Omental fat pad (tissue), 3 donors: ENCODE measurements at regions not wholly inside any gene's neighbourhood (a gene's known extent, or its start where the extent isn't known, plus 50 kb on each side); places are given as distances from the start of the nearest gene placed in this dataset.

ENCODE experiments used
- ATAC-seq: fragments of 150-250 bp; one replicate; pipeline ENCODE4 v1.9.1; 2016; ENCODE audit warnings: mild to moderate bottlenecking, moderate library complexity; ENCODE audit not compliant: low FRiP score
- DNase-seq: peaks from one replicate; pipeline ENCODE4 v3.0.0-alpha.2; 2019; ENCODE audit warnings: low spot score
- TF ChIP-seq, protein P1 (sequence below), 3 donors: fragments of 450-650 bp; IDR thresholded peaks; one replicate each; pipeline ENCODE4 v1.5.1; 2016 to 2017; ENCODE audit warnings: antibody characterized with exemption in 3 of 3, mild to moderate bottlenecking in 3 of 3, moderate library complexity in 2 of 3

DNA sequence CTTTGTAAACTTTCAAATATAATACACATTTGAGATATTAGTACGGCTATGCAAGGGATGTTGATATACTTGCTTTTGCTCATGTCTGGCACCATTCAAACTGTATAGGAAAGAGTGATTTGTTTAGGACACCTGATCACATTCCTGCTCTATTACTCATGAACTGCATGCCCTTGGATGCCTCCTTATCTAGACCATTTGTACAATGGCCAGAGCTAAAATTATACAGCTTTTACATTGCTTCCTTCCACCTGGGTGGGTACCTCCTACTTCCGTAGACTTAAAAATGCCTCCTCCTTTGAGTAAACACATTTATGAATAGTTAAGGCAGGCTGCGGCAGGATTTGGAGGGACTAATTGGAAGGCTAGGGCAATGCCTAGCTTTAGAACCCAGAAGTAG, 85.4 kb upstream of the PBX1 start:
- no peak for ATAC-seq
- DNase-seq: no peak
- TF ChIP-seq, protein P1, sequence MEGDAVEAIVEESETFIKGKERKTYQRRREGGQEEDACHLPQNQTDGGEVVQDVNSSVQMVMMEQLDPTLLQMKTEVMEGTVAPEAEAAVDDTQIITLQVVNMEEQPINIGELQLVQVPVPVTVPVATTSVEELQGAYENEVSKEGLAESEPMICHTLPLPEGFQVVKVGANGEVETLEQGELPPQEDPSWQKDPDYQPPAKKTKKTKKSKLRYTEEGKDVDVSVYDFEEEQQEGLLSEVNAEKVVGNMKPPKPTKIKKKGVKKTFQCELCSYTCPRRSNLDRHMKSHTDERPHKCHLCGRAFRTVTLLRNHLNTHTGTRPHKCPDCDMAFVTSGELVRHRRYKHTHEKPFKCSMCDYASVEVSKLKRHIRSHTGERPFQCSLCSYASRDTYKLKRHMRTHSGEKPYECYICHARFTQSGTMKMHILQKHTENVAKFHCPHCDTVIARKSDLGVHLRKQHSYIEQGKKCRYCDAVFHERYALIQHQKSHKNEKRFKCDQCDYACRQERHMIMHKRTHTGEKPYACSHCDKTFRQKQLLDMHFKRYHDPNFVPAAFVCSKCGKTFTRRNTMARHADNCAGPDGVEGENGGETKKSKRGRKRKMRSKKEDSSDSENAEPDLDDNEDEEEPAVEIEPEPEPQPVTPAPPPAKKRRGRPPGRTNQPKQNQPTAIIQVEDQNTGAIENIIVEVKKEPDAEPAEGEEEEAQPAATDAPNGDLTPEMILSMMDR (IDR thresholded peaks at IDR 0.05): no peak

DNA sequence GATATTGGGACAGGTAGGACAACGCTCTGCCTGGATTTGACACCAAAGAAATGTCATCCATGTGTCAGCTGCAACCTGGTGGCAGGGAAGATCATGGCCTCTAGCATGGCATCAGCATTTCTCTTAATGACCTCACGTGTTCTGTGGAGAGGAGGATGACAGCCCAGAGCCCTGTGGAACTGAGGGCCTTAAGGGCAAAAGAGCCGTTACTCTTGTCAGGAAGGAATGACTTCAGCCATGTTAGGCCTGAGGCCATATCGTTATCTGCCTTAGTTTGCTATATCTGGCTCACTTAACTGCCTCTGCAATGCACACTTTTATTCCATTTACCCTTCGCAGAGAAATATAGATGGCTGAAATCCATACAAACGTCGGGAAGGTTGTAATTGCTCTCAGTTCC, 83.2 kb upstream of the PBX1 start:
- TF ChIP-seq, protein P1 (IDR thresholded peaks at IDR 0.05): no peak
- DNase-seq: no peak
- ATAC-seq: no peak

DNA sequence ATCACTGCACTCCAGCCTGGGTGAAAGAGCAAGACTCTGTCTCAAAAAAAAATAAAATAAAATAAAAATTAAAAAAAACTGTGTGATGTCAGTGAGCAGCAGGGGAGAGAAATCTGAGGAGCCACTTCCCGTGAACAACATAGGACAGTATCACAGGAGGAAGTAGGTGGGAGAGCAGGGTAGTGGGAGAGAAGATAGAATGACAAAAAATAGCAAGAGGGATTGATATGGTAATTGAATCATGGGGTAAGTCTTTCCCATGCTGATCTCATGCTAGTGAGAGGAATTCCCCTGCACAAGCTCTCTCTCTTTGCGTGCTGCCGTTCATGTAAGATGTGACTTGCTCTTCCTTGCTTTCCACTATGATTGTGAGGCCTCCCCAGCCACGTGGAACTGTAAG, 81.6 kb upstream of the PBX1 start:
- no peak for ATAC-seq
- DNase-seq: no peak
- TF ChIP-seq, protein P1 (IDR thresholded peaks at IDR 0.05): no peak

DNA sequence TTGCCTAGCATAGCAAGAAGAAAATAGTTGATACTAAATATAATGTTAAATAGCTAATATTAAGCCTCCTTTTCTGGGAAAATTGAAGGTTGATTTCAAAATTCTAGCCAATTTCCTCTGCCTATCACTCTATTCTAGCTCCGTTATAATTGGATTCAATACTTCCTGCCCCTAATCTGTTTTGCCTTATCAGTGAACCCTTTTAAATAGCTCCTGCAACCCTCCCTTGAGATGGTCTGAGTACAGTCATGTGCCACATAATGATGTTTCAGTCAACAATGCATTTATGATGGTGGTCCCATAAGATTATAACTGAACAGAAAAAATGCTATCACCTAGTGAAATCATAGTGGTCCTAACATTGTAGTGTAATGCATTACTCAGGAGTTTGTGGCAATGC, 79.7 kb upstream of the PBX1 start:
- DNase-seq: no peak
- no peak for ATAC-seq
- TF ChIP-seq, protein P1 (IDR thresholded peaks at IDR 0.05): no peak

DNA sequence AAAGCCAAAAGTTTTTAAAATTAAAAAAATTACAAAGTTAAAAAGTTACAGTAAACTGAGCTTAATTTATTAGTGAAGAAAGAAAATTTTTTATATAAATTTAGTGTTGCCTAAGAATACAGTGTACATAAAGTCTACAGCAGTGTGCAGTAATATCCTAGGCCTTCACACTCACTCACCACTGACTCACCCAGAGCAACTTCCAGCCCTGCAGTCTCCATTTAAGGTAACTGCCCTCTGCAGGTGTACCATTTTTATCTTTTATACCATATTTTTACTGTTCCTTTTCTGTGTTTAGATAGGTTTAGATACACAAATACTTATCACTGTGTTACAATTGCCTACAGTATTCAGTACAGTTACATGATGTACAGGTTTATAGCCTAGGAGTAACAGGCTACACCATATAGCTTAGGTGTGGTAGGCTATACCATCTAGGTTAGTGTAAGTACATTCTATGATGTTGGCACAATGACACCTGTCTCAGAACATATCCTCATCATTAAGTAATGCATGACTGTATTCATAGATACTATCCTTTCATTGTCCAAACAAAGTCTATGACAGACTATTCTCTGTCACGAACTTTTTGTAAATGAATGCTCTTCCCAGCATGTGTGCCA, 78.6 kb upstream of the PBX1 start:
- ATAC-seq (no peak), DNase-seq (no peak)
- TF ChIP-seq, protein P1 (IDR thresholded peaks at IDR 0.05): no peak

DNA sequence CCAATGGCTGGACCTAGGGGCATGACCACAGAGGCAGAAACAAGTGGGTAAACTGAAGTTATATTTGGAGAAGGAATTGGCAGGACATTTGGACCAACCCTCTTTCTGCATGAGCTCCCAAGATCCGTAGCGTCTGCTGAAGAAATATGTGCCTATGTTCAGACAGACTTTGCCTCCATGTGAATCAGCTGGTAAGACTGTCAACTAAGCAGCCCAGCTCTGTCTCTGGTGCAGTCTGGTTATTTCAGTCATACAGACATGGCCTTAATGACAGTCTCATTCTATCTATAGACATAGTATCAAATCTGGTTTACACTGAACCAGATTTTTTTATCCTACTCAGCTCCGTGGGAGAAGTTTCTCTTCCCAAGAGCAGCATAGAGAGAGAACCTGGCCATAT, 63.1 kb upstream of the PBX1 start:
- no peak for ATAC-seq
- TF ChIP-seq, protein P1 (IDR thresholded peaks at IDR 0.05): no peak
- no peak for DNase-seq

DNA sequence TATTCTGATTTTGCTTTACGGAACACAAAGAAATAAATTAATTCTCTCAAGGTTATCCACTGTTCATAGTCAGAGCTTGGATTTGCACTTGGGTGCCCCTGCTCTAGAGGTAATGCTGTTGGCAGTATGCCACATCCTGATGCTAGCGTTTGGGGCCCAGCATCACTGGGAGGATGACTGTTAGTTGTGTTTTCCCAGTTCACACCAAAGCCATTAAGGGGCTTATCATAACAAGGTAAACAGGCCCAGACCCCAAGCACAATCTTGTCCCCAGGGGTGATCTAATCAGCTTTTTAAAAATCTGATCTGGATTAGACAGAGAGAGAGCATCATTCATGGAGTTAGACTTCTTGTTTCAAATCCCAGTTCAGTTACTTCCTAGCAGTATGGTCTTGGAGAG, 60.2 kb upstream of the PBX1 start:
- TF ChIP-seq, protein P1 (IDR thresholded peaks at IDR 0.05): no peak
- ATAC-seq: no peak
- DNase-seq: no peak
